ENCODE measurements at regions not wholly inside any gene's neighbourhood (a gene's known extent, or its start where the extent isn't known, plus 50 kb on each side); places are given as distances from the start of the nearest gene placed in this dataset.
"Not testable (repeated sequence)": the region's sequence is repeated elsewhere in the genome, so short reads cannot be mapped to it uniquely, and the experiment has no call there.

GRCh38 chr4:125262502-125262901 is 52.3 kb upstream of the FAT4 start:
- DNase-seq, result no peak

- no peak for DNase-seq
These were observed 52.7 kb upstream of the FAT4 start for GRCh38 chr4:125262079-125262478.

- no peak for DNase-seq
These were observed 60.6 kb upstream of the FAT4 start for GRCh38 chr4:125254106-125254505.

GRCh38 chr4:125244848-125245450 is 69.8 kb upstream of the FAT4 start:
- peak; percentile 44 for DNase-seq

GRCh38 chr4:125243789-125244397 is 70.9 kb upstream of the FAT4 start:
- no peak for DNase-seq

GRCh38 chr4:125235971-125236370 is 78.8 kb upstream of the FAT4 start:
- DNase-seq, result no peak

- no peak for DNase-seq
These were observed 83.1 kb upstream of the FAT4 start for GRCh38 chr4:125231661-125232060.

GRCh38 chr4:125229596-125230058 is 85.1 kb upstream of the FAT4 start:
- no peak for DNase-seq

- no peak for DNase-seq
These were observed 88.9 kb upstream of the FAT4 start for GRCh38 chr4:125225806-125226205.

- no peak for DNase-seq
These were observed 114.2 kb upstream of the FAT4 start for GRCh38 chr4:125200556-125200955.

- no peak for DNase-seq
These were observed 115.8 kb upstream of the FAT4 start for GRCh38 chr4:125198916-125199315.

- DNase-seq, result not testable (repeated sequence)
These were observed 122.8 kb upstream of the FAT4 start for GRCh38 chr4:125191874-125192459.

- DNase-seq, result no peak
These were observed 123.5 kb upstream of the FAT4 start for GRCh38 chr4:125191232-125191631.

- DNase-seq, result peak; percentile 31
These were observed 127.3 kb upstream of the FAT4 start for GRCh38 chr4:125187226-125188176.

- no peak for DNase-seq
These were observed 130.6 kb upstream of the FAT4 start for GRCh38 chr4:125184116-125184515.

- no peak for DNase-seq
These were observed 133.0 kb upstream of the FAT4 start for GRCh38 chr4:125181804-125182203.

GRCh38 chr4:125179727-125180126 is 135.0 kb upstream of the FAT4 start:
- DNase-seq, result no peak

- no peak for DNase-seq
These were observed 145.6 kb upstream of the FAT4 start for GRCh38 chr4:125169192-125169591.

- no peak for DNase-seq
These were observed 146.2 kb upstream of the FAT4 start for GRCh38 chr4:125168531-125168930.

GRCh38 chr4:125166012-125166411 is 148.7 kb upstream of the FAT4 start:
- DNase-seq, result not testable (repeated sequence)

GRCh38 chr4:125159001-125159400 is 155.8 kb upstream of the FAT4 start:
- peak; percentile 25 for DNase-seq

GRCh38 chr4:125155251-125155650 is 159.5 kb upstream of the FAT4 start:
- DNase-seq, result no peak
